NCI-H2081 (cell line): ENCODE measurements at regions not wholly inside any gene's neighbourhood (a gene's known extent, or its start where the extent isn't known, plus 50 kb on each side); places are given as distances from the start of the nearest gene placed in this dataset.
"Not testable (repeated sequence)": the region's sequence is repeated elsewhere in the genome, so short reads cannot be mapped to it uniquely, and the experiment has no call there.

ENCODE experiments used
- DNase-seq, 2 experiments: peaks; one replicate each; lab custom pipeline; 2025; lab: John Stamatoyannopoulos, UW

- DNase-seq, result peak; percentile 29 to 64
These were observed 145.0 kb upstream of the GRK3 start for GRCh38 chr22:25419247-25420113.

GRCh38 chr22:25420114-25420441, 144.4 kb upstream of the GRK3 start:
- DNase-seq, result not testable (repeated sequence)

- DNase-seq, result peak in 1 of 2 experiments; percentile 12
These were observed 144.0 kb upstream of the GRK3 start for GRCh38 chr22:25420471-25420924.

- peak in 1 of 2 experiments; percentile 36 for DNase-seq
These were observed 143.3 kb upstream of the GRK3 start for GRCh38 chr22:25420925-25421904.

- not testable (repeated sequence) for DNase-seq
These were observed 137.8 kb upstream of the GRK3 start for GRCh38 chr22:25426530-25427308.

- DNase-seq, result not testable (repeated sequence)
These were observed 132.7 kb upstream of the GRK3 start for GRCh38 chr22:25431637-25432342.

- DNase-seq, result not testable (repeated sequence)
These were observed 131.0 kb upstream of the GRK3 start for GRCh38 chr22:25433381-25433970.

GRCh38 chr22:25437414-25438160, 126.9 kb upstream of the GRK3 start:
- no peak for DNase-seq

GRCh38 chr22:25447067-25447685, 117.3 kb upstream of the GRK3 start:
- peak in 1 of 2 experiments; percentile 13 for DNase-seq

- peak; percentile 78 to 84 for DNase-seq
These were observed 116.6 kb upstream of the GRK3 start for GRCh38 chr22:25447686-25448434.

- DNase-seq, result no peak
These were observed 115.9 kb upstream of the GRK3 start for GRCh38 chr22:25448435-25449051.

- no peak for DNase-seq
These were observed 114.6 kb upstream of the GRK3 start for GRCh38 chr22:25449781-25450317.

- DNase-seq, result no peak
These were observed 112.9 kb upstream of the GRK3 start for GRCh38 chr22:25451480-25452114.

GRCh38 chr22:25452116-25452700, 112.3 kb upstream of the GRK3 start:
- no peak for DNase-seq

GRCh38 chr22:25453058-25453457, 111.4 kb upstream of the GRK3 start:
- no peak for DNase-seq

GRCh38 chr22:25453557-25453956, 110.9 kb upstream of the GRK3 start:
- no peak for DNase-seq
